ENCODE measurements at regions not wholly inside any gene's neighbourhood (a gene's known extent, or its start where the extent isn't known, plus 50 kb on each side); places are given as distances from the start of the nearest gene placed in this dataset.

- TF ChIP-seq, protein P1, sequence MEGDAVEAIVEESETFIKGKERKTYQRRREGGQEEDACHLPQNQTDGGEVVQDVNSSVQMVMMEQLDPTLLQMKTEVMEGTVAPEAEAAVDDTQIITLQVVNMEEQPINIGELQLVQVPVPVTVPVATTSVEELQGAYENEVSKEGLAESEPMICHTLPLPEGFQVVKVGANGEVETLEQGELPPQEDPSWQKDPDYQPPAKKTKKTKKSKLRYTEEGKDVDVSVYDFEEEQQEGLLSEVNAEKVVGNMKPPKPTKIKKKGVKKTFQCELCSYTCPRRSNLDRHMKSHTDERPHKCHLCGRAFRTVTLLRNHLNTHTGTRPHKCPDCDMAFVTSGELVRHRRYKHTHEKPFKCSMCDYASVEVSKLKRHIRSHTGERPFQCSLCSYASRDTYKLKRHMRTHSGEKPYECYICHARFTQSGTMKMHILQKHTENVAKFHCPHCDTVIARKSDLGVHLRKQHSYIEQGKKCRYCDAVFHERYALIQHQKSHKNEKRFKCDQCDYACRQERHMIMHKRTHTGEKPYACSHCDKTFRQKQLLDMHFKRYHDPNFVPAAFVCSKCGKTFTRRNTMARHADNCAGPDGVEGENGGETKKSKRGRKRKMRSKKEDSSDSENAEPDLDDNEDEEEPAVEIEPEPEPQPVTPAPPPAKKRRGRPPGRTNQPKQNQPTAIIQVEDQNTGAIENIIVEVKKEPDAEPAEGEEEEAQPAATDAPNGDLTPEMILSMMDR (IDR thresholded peaks at IDR 0.05; ENCODE audit: low read length) = no peak
- TF ChIP-seq EZH2 (IDR thresholded peaks at IDR 0.05; ENCODE audit: borderline replicate concordance, low read length) = no peak
These were observed 710.3 kb downstream of the AACS start for GRCh38 chr12:125775507-125775906.
